GM12878 (cell line): ENCODE measurements at regions not wholly inside any gene's neighbourhood (a gene's known extent, or its start where the extent isn't known, plus 50 kb on each side); places are given as distances from the start of the nearest gene placed in this dataset.

ENCODE experiments used
- ATAC-seq: fragments of 200-7000 bp; cut with Tn5 transposase; 3 replicates; pipeline ENCODE4 v1.9.1; 2020; ENCODE audit warnings: mild to moderate bottlenecking, moderate library complexity
- BruUV-seq: library from RNA; stranded (reverse); fragments of 400-500 nt; replicated peaks from 2 replicates; lab custom pipeline; 2021; lab: Mats Ljungman, UMichigan
- CTCF ChIA-PET: fragments of 300-600 bp; sonication (Branson Sonifier 250); formaldehyde crosslinking; extraction: SDS; loops from one replicate; lab custom pipeline; 2021; ENCODE audit warnings: inconsistent platforms; lab: Yijun Ruan, JAX
- POLR2A ChIA-PET: fragments of 350-600 bp; formaldehyde crosslinking; extraction: SDS; loops from one replicate; lab custom pipeline; 2021; ENCODE audit warnings: inconsistent platforms; lab: Charles Lee
- RAD21 ChIA-PET: fragments of 300-600 bp; sonication (Branson Sonifier 250); formaldehyde crosslinking; loops from one replicate; lab custom pipeline; 2023; ENCODE audit warnings: antibody characterized with exemption; ENCODE audit not compliant: unreplicated experiment; lab: Charles Lee
- SMC1A ChIA-PET: fragments of 300-600 bp; sonication (Branson Sonifier 250); formaldehyde crosslinking; loops from one replicate; lab custom pipeline; 2023; ENCODE audit not compliant: unreplicated experiment, uncharacterized antibody; lab: Charles Lee
- DNase-seq: peaks from one replicate; pipeline ENCODE4 v3.0.0-alpha.2; 2011; ENCODE audit warnings: low read depth, low spot score
- FAIRE-seq: peaks from 3 replicates; lab custom pipeline; 2011; peaks lifted over from hg19 to GRCh38; lab: Jason Lieb, UNC
- H2AFZ ChIP-seq: 2 replicates; pipeline ENCODE4 v1.6.0; 2011; ENCODE audit warnings: low read depth, low read length, control low read depth; ENCODE audit not compliant: control insufficient read depth
- H3K27ac ChIP-seq: 2 replicates; pipeline ENCODE4 v1.5.1; 2011; ENCODE audit warnings: control low read depth; ENCODE audit not compliant: control insufficient read depth, insufficient read depth
- H3K27me3 ChIP-seq, 2 experiments: replicated peaks in 1 of 2; 2 replicates each; pipeline versions ENCODE4 v1.6.0 to v1.6.1; 2011; ENCODE audit warnings: low read length in 1 of 2; ENCODE audit not compliant: control insufficient read depth in 2 of 2, insufficient read depth in 2 of 2
- H3K36me3 ChIP-seq, 2 experiments: 2 replicates each; pipeline ENCODE4 v1.5.1; 2011; ENCODE audit warnings: low read length in 1 of 2; ENCODE audit not compliant: control insufficient read depth in 2 of 2, insufficient read depth in 2 of 2
- H3K4me1 ChIP-seq: 2 replicates; pipeline ENCODE4 v1.6.1; 2011; ENCODE audit warnings: mild to moderate bottlenecking, low read length, moderate library complexity, mixed read lengths; ENCODE audit not compliant: control insufficient read depth, insufficient read depth
- H3K4me2 ChIP-seq: 2 replicates; pipeline ENCODE4 v1.6.0; 2011; ENCODE audit warnings: control low read depth; ENCODE audit not compliant: control insufficient read depth, insufficient read depth
- H3K4me3 ChIP-seq: fragments of 200-600 bp; sonication (generic); 2 replicates; pipeline ENCODE4 v1.5.1; 2016
- H3K79me2 ChIP-seq: 2 replicates; pipeline ENCODE4 v1.6.0; 2011; ENCODE audit warnings: low read length; ENCODE audit not compliant: control insufficient read depth, insufficient read depth
- H3K9ac ChIP-seq: 2 replicates; pipeline ENCODE4 v1.8.0; 2011; ENCODE audit warnings: low read length, control low read depth, mixed read lengths; ENCODE audit not compliant: control insufficient read depth, insufficient read depth
- H3K9me3 ChIP-seq: replicated peaks from 3 replicates; pipeline ENCODE4 v1.5.1; 2011; ENCODE audit warnings: mild to moderate bottlenecking, low read length; ENCODE audit not compliant: control insufficient read depth, insufficient read depth
- H4K20me1 ChIP-seq: 2 replicates; pipeline ENCODE4 v1.6.0; 2011; ENCODE audit not compliant: control insufficient read depth, insufficient read depth
- CBX5 ChIP-seq: sonication (generic); IDR thresholded peaks from 2 replicates; pipeline ENCODE4 v1.6.1; 2016; ENCODE audit warnings: low read depth, moderate library complexity, mild to moderate bottlenecking, inconsistent platforms
- CEBPB ChIP-seq, 2 experiments: fragments of 150-350 bp in 1 of 2; IDR thresholded peaks; 2 replicates each; pipeline ENCODE4 v1.6.1; 2012 to 2014; ENCODE audit warnings: low read depth in 2 of 2, low read length in 2 of 2, borderline replicate concordance in 1 of 2, inconsistent platforms in 1 of 2
- EP300 ChIP-seq, 2 experiments: fragments of 150-350 bp in 1 of 2; IDR thresholded peaks; 2 replicates each; pipeline ENCODE4 v1.6.1; 2011 to 2012; ENCODE audit warnings: low read depth in 2 of 2, low read length in 2 of 2, borderline replicate concordance in 1 of 2, improper control_type of control experiment in 1 of 2, inconsistent platforms in 1 of 2; ENCODE audit not compliant: control insufficient read depth in 1 of 2
- PAX8 ChIP-seq: fragments of 450-650 bp; IDR thresholded peaks from 2 replicates; pipeline ENCODE4 v1.6.1; 2017; ENCODE audit warnings: mild to moderate bottlenecking, moderate library complexity
- POLR2A ChIP-seq: IDR thresholded peaks from 2 replicates; pipeline ENCODE4 v1.6.1; 2011; ENCODE audit warnings: low read depth, mild to moderate bottlenecking, low read length
- SMAD5 ChIP-seq: IDR thresholded peaks from 2 replicates; pipeline ENCODE4 v1.6.1; 2016; ENCODE audit warnings: antibody characterized with exemption, low read depth
- TBL1XR1 ChIP-seq: IDR thresholded peaks from 2 replicates; pipeline ENCODE4 v1.6.1; 2012; ENCODE audit warnings: low read depth, low read length, improper control_type of control experiment
- YBX1 ChIP-seq: fragments of 450-650 bp; IDR thresholded peaks from 2 replicates; pipeline ENCODE4 v1.6.1; 2016; ENCODE audit warnings: antibody characterized with exemption
- WGBS: methylation state at CpG from one replicate; pipeline ENCODE4 v1.1.6; 2016; ENCODE audit warnings: low lambda C conversion rate; ENCODE audit not compliant: insufficient replicate concordance, insufficient coverage; ENCODE audit errors: missing lambda C conversion rate; 5-methylcytosine and 5-hydroxymethylcytosine counted together
- in situ Hi-C: fragments of 300-500 bp; cut with MboI; formaldehyde crosslinking; loops from 9 replicates; pipeline ENCODE4 v1.14.3; 2018; ENCODE audit warnings: mixed read lengths
- intact Hi-C: fragments of 100-400 bp; cut with micrococcal nuclease; formaldehyde crosslinking; loops from one replicate; pipeline ENCODE4 v1.14.2; 2022; ENCODE audit not compliant: unreplicated experiment
- TF ChIP-seq, protein P1 (sequence below): IDR thresholded peaks from 2 replicates; pipeline ENCODE4 v1.6.1; 2012; ENCODE audit warnings: low read depth, low read length, improper control_type of control experiment

DNA sequence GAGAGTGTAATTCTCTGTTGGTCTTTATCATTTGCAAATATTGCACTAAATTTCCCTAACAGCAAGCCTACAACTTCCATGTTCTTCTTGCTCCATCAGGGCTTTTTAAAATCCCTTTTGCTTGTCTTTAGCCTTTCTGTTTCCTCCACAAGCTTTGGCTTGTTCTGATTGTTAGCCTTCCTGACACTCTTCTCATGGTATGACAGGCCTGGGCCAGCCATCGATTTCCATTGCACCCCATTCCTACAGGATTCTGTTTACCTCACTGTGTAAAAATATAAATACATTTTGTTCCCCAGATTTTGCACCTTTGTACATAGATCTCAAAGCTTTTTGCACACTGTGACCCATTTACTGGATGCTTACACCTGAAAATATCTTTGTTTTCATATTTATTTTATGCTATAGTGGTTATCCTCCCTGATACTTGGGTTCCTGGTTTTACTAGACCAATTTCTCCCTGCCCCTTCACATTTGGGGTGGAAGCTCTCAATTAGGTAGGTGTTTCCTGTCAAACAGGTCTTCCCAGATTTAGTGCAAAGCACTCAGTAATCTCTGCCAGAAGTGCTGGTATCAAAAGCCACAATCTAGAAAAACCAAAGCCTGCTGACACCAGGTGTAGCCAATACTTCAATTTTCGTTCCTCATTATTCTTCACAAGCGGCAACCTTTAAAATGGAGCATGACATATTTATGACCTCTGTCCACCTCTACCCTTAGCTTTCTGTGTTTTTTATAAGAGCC lies 57.9 kb upstream of the PPP2R3A start:
- no peak for DNase-seq
- CTCF ChIA-PET, result no interaction called here

DNA sequence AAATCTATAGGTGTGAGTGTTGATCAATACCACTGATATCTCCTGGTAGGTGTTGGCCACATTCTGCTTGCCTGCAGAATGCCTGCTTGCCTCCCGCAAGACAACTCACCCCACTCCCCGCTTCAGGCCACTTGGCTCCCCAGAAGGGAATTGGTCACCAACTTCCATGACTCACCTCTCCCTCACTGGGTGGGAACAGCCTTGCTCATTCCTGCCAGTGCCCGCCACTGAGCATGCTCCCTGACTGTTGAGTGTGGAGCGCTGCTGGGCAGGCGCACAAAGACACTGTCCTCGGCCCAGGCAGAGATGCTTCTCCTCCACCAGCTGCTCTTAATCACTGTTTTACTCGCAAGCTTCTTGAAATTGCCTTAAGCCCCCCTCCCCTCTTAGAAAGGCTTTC lies 57.3 kb upstream of the PPP2R3A start:
- Histone ChIP-seq H3K79me2 (no peaks in the 10 kb centered on the region), H2AFZ (no peak overlapping the region), H3K4me1 (no peaks in the 10 kb centered on the region), H4K20me1 (no peaks in the 10 kb centered on the region), H3K4me3 (no peak overlapping the region), H3K27ac (no peak overlapping the region), H3K4me2 (no peak overlapping the region), H3K27me3 (no peaks in the 10 kb centered on the region), H3K36me3 (no peaks in the 10 kb centered on the region), H3K9me3 (no peaks in the 10 kb centered on the region), H3K9ac (no peak overlapping the region)
- 38% methylated on average over 7 of the region's 7 CpGs for WGBS
- POLR2A ChIA-PET, result no interaction called here
- ATAC-seq (no peak), FAIRE-seq (no peak), DNase-seq (no peak)
- RAD21 ChIA-PET, result no interaction called here
- SMC1A ChIA-PET, result interaction anchor here (1.5 kb wide), 1 partner anchor 9 kb away, joined by 3 read pairs; no protein-coding TSS in a partner anchor
- BruUV-seq, result no TSS peak
- intact Hi-C loops, result no loop called here
- in situ Hi-C loops, result no loop called here
- CTCF ChIA-PET, result no interaction called here
- TF ChIP-seq PAX8, result no peak
- no peak for TF ChIP-seq SMAD5
- no peak for TF ChIP-seq TBL1XR1
- TF ChIP-seq EP300 (IDR thresholded peaks at IDR 0.05; ENCODE audit: borderline replicate concordance in 1 of 2, control insufficient read depth in 1 of 2, low read depth in 2 of 2, low read length in 2 of 2), result no peak
- no peak for TF ChIP-seq POLR2A
- TF ChIP-seq, protein P1, sequence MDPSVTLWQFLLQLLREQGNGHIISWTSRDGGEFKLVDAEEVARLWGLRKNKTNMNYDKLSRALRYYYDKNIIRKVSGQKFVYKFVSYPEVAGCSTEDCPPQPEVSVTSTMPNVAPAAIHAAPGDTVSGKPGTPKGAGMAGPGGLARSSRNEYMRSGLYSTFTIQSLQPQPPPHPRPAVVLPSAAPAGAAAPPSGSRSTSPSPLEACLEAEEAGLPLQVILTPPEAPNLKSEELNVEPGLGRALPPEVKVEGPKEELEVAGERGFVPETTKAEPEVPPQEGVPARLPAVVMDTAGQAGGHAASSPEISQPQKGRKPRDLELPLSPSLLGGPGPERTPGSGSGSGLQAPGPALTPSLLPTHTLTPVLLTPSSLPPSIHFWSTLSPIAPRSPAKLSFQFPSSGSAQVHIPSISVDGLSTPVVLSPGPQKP, result no peak
- no peak for TF ChIP-seq CEBPB (IDR thresholded peaks at IDR 0.05; ENCODE audit: borderline replicate concordance in 1 of 2, low read depth in 2 of 2, low read length in 2 of 2)
- no peak for TF ChIP-seq CBX5

More for the DNA sequence above, 57.9 kb upstream of the PPP2R3A start:
- POLR2A ChIA-PET, result no interaction called here
- Histone ChIP-seq H3K4me3 (no peak overlapping the region), H2AFZ (no peak overlapping the region), H3K9me3 (no peaks in the 10 kb centered on the region), H3K27me3 (no peaks in the 10 kb centered on the region), H3K36me3 (no peaks in the 10 kb centered on the region), H3K79me2 (no peaks in the 10 kb centered on the region), H4K20me1 (no peaks in the 10 kb centered on the region), H3K27ac (no peak overlapping the region), H3K9ac (no peak overlapping the region), H3K4me2 (no peak overlapping the region)
- in situ Hi-C loops, result no loop called here
- FAIRE-seq, result no peak
- BruUV-seq, result no TSS peak
- no peak for ATAC-seq
- 35% methylated on average over 3 of the region's 3 CpGs for WGBS
- RAD21 ChIA-PET, result no interaction called here
- intact Hi-C loops, result no loop called here
- TF ChIP-seq YBX1, result no peak
- TF ChIP-seq, all 136 proteins: peak for 0
- SMC1A ChIA-PET, result interaction anchor here (1.5 kb wide), 1 partner anchor 9 kb away, joined by 3 read pairs; no protein-coding TSS in a partner anchor
- no peaks in the 10 kb centered on the region for H3K4me1 ChIP-seq
